ENCODE measurements at regions not wholly inside any gene's neighbourhood (a gene's known extent, or its start where the extent isn't known, plus 50 kb on each side); places are given as distances from the start of the nearest gene placed in this dataset.

- H3K4me3 ChIP-seq (replicated peaks; ENCODE audit: low read depth, low read length) = no peak overlapping the region
- no peak for DNase-seq (ENCODE audit: low read depth)
Measured at GRCh38 chr5:129378961-129379360, 81.1 kb upstream of the ADAMTS19 start.

DNA sequence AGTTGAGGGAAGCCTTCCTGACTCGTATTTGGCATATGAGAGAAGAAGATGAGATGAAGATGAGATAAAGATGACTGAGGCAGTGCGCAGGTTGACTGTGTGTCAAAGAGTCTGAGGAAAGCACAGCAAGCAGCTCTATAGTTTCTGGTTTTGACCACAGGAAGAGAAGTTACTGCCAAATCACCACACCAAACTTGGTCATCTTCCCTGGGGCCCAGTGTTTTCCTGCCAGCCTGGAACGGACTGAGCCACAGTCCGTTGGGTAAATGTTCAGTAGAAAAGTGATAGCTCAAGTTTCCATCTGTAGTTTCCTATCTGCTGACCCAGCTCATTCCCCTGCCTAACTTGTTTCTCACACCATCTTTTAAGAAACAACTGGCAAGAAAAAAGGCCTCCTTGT is 80.7 kb upstream of the ADAMTS19 start:
- H3K4me3 ChIP-seq (replicated peaks; ENCODE audit: low read depth, low read length) = no peak overlapping the region
- DNase-seq (ENCODE audit: low read depth) = peak; percentile 39
- no peak for TF ChIP-seq CTCF (IDR thresholded peaks at IDR 0.05; ENCODE audit: low read length, missing control alignments)

More at GRCh38 chr5:129378961-129379360, 81.1 kb upstream of the ADAMTS19 start:
- TF ChIP-seq CTCF (IDR thresholded peaks at IDR 0.05; ENCODE audit: low read length, missing control alignments) = no peak

GRCh38 chr5:129382921-129383672 is 77.0 kb upstream of the ADAMTS19 start:
- no peak for TF ChIP-seq CTCF (IDR thresholded peaks at IDR 0.05; ENCODE audit: low read length, missing control alignments)
- DNase-seq (ENCODE audit: low read depth) = peak; percentile 69
- H3K4me3 ChIP-seq (replicated peaks; ENCODE audit: low read depth, low read length) = no peak overlapping the region

- no peak for TF ChIP-seq CTCF (IDR thresholded peaks at IDR 0.05; ENCODE audit: low read length, missing control alignments)
- DNase-seq (ENCODE audit: low read depth) = no peak
- no peak overlapping the region for H3K4me3 ChIP-seq (replicated peaks; ENCODE audit: low read depth, low read length)
Measured at GRCh38 chr5:129384193-129384592, 75.9 kb upstream of the ADAMTS19 start.

DNA sequence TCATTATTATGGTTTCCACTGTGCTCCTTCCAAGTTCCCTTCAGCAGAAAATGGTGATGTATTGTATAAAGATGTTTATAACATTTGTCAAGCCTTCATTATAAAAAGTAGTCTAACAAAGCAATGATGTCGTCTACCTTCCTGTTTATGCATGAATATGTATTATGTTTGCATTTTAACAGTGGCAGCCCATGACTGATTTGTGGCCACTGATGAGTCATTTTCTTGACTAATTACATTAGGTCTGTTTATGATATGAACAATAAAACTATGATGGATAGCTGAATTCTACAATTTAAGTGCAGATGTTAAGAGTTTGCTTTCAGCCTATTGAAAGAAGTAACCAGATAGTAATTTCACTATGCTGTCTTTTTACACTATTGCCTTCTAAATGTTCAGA is 75.4 kb upstream of the ADAMTS19 start:
- DNase-seq (ENCODE audit: low read depth) = no peak
- no peak for TF ChIP-seq CTCF (IDR thresholded peaks at IDR 0.05; ENCODE audit: low read length, missing control alignments)
- no peak overlapping the region for H3K4me3 ChIP-seq (replicated peaks; ENCODE audit: low read depth, low read length)

DNA sequence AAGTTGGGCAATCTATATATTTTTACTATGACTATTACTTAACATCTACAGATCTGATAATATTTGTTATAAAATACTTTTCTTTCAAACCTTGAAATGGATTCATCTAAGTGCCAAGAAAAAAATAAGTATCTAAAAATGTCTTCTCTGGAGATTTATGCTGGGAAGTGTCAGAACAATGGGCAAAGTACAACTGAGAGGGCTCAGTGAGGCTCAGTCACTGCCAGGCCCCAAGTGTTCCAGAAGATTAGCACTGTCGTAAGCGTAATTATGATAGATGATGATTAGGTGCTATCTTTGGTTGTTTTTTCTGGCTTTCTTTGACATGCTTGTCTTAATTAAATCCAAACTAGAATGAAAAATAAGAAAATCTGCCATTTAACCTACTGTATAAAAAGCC is 72.2 kb upstream of the ADAMTS19 start:
- no peak for TF ChIP-seq CTCF (IDR thresholded peaks at IDR 0.05; ENCODE audit: low read length, missing control alignments)
- DNase-seq (ENCODE audit: low read depth) = no peak
- no peak overlapping the region for H3K4me3 ChIP-seq (replicated peaks; ENCODE audit: low read depth, low read length)

DNA sequence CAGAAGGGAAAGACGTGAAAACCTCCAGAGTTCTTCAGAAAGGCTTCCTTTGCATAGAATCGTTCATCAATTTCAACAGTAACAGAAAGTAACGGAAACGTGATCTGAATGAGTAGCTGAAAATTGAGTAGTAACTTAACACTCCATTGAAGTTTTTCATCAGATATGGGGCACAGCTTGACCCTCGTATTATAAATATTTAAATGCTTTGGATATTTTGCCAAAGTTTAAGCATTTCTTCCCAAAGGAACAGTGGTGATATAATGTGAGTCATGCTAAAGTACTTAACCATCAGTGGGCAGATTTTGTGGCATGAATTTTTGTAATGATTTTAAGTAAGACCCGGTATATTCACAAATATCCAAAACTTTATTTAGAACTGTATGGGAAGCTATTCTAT is 67.4 kb upstream of the ADAMTS19 start:
- DNase-seq (ENCODE audit: low read depth) = no peak
- no peak for TF ChIP-seq CTCF (IDR thresholded peaks at IDR 0.05; ENCODE audit: low read length, missing control alignments)
- no peak overlapping the region for H3K4me3 ChIP-seq (replicated peaks; ENCODE audit: low read depth, low read length)
